GM18511 (cell line): ENCODE measurements at regions not wholly inside any gene's neighbourhood (a gene's known extent, or its start where the extent isn't known, plus 50 kb on each side); places are given as distances from the start of the nearest gene placed in this dataset.
"Not testable (repeated sequence)": the region's sequence is repeated elsewhere in the genome, so short reads cannot be mapped to it uniquely, and the experiment has no call there.

ENCODE experiments used
- ATAC-seq: cut with Tn5 transposase; IDR thresholded peaks from one replicate; pipeline ENCODE4 v1.9.1; 2021; ENCODE audit warnings: mild to moderate bottlenecking, moderate library complexity; ENCODE audit not compliant: unreplicated experiment

DNA sequence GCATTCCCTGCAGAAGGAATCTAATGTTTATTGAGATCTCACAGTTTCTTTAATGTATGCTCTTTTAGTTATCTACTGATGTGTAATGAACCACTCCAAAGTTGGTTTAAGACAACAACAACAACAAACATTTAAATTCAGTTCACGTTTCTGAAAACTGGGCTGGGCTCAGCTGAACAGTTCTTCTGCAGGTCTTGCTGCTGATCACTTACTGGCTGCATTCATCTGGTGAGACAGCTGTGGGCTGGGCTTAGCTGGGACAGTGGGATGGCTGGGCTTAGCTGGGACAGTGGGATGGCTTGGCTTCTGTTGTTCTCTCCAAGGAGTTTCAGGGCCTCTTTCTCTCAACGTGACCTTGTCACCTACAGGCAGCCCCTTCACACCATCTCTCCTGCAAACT, 544.3 kb upstream of the CDH5 start:
- no peak for ATAC-seq

DNA sequence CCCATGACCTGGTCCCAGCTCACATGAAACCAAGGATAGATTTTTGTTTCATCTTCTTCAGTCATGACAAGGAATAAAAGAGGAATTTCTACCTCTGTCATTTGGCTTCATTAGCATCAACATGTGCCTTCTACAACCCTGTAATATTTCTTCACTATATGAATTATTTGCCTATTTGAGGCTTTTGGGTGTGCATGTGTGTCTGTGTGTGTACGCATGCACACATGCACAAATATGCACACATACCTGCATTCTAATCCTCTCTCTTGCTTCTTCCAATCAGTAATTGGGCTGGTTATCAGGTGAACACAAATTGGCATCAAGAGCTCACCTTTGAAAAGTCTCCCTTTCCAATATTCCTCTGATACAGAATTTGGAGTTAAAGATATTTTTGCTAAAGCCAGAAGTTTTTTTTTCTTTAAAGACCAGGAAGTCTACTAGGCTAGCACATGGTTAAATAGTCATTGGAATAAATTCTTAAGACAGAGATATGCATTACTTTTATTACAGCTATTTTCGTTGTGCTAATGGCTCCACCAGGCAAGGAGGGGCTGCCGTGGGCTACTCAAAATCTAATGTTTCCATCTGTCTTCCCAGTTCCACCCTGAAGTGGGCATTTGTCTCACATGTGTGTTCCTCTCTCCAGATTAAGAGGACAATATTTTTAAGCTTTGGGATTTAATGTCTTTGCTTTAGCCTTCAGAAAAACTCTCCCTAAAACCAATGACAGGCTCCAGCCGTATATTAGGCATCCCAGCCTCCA, 547.2 kb upstream of the CDH5 start:
- no peak for ATAC-seq

DNA sequence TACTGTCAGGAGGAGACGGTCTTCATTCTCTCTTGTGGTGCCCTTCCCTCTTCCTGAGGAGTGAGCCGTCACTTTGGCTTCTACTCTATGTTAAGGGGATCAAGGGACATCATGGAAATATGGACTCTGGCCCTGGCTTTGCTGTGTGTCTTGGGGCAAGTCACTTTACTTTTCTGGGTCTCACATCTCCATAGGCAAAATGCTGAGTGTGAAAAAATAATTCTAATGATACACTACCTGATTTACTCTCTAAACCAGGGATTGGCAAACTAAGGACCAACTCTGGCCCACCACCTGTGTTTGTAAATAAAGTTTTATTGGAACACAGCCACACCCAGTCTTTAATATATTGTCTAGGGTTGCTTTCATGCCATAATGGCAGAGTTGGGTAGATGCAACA, 548.7 kb upstream of the CDH5 start:
- ATAC-seq = no peak

DNA sequence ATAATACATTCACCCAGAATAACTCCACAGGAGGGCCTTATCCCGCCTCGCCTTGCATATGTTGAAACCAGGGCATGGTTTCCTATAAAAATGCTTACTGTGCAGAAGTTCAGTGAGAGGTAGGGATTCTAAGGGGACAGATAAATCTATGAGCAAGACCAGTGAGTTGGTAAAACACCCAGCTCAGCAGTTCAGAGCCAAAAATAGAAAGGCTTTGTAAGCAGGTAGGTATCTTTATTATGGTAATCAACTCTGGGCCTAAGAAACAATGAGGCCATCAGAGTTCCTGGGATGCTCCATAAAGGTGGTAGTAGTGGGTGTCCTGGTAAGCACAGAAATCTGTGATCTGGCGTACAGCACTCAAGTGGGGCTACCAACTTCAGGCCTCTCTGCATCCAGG, 549.4 kb upstream of the CDH5 start:
- ATAC-seq = no peak

DNA sequence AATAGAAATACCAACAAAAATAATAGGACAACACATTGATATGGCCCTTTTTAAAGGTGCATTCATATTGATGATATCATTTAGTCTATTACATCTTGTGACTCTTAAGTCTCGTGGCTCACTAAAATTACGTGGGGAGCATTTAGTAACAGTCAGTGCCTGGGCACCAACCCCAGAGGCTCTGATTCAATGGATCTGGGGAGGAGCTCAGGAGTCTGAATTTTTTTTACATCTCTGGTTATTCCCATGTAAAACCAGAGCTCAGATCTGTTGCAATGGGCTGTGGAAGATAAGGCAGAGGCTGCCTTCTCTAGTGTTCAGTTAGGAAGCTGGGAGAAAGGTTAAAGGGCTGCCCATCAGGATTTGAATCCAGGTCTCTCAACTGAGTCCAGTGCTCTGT, 549.9 kb upstream of the CDH5 start:
- ATAC-seq = no peak

DNA sequence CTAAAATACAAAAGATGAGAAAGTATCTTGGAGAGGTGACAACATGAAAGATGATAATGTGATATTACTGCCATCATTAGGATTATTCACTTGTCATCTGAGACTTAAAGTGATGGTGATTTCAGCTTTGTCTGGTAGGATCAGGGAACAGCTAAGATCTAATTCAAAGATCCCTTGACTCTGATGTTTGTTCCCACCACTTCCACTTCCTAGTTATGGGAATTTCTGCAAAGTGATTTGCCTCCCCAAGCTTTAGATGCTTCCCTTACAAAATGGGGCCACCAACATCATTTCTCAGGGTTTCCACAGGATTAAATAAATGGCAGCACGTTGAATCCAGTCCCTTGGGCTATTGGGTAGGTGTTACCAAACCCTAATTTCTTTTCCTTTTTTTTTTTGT, 550.8 kb upstream of the CDH5 start:
- ATAC-seq = no peak

DNA sequence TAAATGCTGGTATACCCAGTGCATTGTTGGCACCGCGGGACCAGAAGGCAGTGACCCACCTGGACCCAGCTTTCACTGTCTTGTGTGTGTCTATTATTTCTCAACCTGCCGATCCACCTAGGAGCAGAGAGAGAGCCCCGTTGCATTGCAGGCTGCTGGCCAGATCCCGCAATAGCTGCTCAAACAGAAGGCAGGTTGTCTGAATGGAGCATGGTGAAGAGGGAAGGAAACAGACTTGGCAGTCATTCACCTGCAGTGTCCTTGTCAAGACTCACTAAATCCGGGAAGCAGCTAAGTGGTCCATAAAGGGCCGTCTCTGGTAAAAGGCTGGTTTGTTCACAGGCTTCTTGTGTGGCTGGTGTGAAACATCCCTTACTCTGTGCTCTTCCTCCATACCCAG, 552.6 kb upstream of the CDH5 start:
- not testable (repeated sequence) for ATAC-seq

DNA sequence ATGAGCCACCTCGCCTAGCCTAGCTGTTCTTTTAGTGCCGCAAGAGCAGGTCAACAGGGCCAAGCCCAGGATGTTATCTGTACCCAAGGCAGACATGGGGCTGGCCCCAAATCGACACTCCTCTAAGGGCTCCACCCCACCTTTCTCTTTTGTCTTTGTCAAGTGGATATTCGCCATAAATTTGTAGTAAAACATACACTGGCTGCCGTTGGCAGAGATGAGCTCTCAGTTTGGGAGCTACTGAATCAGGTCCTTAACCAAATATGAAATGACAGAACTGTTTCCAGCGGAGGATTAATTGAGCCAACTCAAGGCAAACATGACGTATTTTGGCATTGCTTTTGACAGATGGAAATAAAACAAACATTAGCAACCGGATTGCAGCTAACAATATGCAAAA, 556.9 kb upstream of the CDH5 start:
- ATAC-seq = no peak

DNA sequence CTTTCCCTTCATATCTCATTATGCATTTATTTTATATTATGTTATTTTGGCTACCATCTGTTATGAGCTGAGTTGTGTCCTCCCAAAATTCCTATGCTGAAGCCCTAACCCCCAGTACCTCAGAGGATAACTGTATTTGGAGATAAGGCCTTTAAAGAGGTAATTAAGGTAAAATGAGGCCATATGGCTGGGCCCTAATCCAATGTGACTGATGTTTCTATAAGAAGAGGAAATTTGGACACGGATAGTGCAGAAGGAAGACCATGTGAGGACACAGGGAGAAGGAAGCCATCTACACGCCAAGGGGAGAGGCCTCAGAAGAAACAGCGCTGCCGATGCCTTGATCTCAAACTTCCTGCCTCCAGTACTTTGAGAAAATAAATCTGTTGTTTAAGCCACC, 557.7 kb upstream of the CDH5 start:
- no peak for ATAC-seq

DNA sequence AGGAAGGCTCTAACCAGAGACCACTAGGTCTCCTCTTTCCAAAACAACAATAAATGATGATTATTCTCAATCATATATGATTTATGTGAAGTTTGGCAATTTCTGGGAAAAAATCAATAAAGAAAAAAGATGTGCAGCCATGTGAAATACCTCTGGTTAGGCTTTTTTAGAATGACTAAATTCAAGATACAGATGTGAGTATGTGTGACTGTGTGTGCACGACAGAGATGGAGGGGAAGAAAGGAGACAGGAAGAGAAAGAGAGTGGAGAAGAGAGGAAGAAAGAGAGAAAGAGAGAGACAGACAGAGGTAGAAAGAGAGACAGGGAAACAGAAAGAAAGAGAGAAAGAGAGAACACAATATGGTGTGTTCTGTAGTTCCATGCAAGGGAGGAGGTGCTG, 558.6 kb upstream of the CDH5 start:
- ATAC-seq = no peak

DNA sequence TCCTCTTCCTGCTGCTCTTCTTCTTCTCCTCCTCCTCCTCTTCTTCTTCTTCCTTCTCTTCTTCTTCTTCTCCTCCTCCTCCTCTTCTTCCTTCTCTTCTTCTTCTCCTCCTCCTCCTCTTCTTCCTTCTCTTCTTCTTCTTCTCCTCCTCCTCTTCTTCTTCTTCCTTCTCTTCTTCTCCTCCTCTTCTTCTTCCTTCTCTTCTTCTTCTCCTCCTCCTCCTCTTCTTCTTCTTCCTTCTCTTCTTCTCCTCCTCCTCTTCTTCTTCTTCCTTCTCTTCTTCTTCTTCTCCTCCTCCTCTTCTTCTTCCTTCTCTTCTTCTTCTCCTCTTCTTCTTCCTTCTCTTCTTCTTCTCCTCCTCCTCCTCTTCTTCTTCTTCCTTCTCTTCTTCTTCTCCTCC, 560.8 kb upstream of the CDH5 start:
- ATAC-seq = not testable (repeated sequence)

DNA sequence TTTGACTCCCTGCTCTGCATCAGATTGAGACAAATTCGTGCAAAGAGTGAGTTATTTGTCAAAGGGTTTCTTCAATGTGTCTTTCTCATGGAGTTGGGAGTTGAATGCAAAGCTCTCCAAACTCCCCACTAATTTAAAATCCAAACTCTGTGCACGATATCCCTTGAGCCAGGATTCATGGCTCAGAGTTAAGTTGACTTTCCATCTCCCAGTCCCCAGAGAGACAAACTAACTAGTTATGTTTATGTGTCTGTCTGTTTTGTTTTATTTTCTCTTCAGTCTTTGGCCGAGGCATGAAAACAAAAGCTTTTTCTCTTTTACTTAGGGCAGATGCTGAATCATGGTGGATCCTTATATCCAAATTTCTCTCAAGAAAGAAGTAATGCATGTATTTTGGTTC, 570.0 kb upstream of the CDH5 start:
- no peak for ATAC-seq

DNA sequence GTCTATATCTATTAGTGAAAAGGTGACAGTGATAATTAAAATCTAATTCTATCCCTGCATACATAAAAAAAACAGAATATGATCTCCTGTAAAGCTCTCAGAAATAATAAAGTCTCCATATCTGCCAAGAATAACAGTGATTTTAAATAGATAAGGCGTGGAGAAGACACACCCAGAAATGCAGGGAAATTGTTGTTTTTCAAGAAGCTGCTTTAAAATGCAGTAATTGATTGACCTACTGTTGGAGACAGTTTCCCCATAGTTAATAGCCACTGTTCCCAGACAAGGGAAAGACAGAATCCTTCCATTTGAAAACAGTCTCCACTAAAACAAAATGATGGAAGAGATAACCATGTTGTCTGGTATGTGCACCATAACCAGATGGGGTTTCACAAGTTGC, 571.5 kb upstream of the CDH5 start:
- no peak for ATAC-seq

DNA sequence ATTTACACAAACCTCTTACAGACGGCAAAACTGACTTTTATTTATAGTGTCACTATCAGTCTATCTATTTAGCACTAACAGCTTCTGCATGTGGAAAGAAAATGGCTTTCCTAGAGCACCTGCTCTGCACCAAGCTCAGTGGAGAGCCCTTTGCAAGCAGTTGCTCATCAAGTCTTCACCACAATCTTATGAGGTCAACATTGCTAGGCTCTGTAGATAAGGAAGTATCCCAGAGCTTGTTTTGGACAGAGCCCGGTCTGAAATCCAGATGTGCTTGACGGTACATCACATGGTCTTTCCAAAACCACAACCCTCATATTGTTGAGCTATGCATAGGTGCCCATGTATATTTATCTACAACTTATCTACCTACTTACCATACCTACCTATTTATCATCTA, 572.7 kb upstream of the CDH5 start:
- ATAC-seq = no peak

DNA sequence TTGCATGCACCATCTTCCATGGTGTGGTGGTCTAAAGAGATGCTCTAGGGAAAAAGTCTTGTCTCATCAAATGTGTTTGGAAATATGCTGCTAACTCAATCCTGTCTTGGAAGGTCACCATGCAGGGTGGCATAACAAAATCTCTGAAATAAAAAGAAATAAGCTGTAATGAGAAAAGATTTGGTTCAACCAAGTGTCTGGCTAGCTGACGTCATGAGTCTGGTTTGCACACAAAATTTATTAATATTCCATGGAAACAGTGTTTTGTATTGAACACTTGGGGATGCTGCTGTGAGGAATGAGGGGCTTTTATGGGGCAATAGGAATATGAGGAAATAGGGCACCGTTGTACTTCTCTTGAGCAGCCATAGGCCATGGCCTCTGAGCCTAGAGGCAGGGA, 575.7 kb upstream of the CDH5 start:
- ATAC-seq = no peak

DNA sequence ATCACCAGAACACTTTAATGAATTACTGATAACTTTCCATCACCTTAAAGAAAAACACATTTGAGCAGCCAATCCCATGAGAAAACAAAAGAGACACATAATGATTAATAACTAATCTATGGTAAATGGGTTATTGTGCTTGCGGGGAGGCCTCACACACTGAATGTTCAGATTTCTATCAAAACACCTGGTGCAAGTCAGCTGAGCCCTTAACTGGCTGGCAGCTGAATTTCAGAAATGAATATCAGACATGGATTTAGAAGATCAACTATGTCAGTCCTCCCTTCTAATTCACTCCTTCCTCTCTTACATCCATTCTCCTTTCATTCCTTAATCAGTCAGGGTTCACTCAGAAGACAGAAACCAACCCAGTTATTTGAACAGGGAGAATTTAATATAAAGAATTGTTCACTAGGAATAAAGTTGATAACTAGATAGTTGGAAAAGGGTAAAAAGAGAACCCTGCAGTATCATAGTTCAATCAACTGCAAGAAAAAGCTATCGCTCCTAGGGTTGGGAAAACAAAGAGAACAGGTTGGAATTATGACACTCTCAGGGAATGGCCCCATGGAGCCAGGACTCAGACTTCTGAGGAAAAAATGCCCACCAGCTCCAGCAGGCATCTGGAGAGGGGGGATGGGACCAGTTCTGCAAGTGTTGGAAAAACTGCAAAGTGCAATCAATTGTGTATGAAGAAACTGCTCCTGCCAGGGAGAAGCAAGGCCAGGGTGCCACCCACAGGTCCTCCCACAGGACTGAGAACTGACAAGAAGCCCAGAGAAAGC, 577.1 kb upstream of the CDH5 start:
- no peak for ATAC-seq

DNA sequence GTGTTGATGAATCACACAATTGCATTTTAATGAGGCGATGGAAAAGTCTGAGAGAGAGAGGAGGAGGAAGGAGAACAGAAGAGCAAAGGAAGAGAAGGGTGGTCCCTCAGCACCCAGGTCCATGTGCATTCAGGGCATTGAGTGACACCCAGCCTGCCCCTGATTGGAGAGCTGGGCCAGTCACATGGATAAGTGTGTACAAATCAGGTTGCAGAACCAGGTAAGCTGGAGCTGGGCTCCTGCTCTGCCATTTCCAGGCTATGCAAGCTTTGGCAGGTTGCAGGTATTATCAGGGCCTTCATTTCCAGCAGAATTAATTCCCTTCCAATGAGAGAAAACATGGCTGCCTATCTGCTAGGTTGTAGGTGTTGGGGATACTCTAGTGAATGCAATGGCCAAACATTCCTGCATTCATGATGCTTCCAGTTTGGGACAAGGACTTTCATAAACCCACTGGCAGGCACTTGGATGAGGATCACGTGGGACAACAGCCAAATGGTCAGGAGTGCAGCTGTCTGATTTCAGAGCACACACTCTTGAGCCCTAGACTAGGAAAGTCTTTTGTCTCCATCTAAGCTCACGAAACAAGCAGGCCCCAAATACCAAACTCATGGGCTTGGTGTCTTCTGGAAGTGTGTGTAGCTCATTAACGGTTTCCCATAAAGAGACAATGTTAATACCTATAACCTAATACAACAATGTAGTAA, 577.9 kb upstream of the CDH5 start:
- no peak for ATAC-seq

DNA sequence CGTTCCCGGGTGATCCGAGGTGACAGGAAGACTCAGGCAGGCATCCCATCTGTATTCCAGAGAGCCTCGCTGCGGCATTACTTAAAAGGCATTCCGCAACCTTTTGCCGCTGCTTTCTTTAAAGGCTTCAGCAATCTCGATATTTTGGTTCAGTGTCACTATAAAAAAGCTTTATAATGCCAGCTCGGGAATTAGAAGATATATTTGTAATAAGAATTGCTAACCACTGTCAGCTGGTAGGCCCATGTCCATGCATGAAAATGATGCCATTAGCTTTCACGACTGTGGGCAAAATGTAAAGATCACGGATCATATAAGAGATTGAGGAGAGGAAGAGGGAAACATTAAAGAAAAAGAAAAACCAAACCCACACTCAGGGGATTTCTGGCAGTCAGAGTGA, 578.6 kb upstream of the CDH5 start:
- ATAC-seq = no peak

DNA sequence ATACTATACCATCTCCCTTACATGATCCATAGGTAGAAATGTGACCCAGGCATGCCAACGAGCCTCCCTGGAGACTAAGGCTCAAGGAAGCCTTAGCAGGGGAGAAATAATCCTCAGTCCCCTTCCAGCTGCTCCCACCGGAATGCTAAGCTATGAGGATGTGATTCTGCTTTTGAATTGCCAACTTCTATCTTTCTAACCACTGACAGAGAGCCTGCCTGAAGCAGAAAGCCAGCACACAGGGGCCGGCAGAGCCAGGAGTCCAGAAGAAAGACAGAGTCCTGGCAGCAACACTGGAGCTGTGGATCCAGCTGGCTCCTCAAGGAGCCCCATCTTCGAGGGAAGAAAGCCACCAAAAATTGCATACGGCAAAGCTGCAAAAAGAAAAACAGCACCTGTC, 579.6 kb upstream of the CDH5 start:
- ATAC-seq = no peak

DNA sequence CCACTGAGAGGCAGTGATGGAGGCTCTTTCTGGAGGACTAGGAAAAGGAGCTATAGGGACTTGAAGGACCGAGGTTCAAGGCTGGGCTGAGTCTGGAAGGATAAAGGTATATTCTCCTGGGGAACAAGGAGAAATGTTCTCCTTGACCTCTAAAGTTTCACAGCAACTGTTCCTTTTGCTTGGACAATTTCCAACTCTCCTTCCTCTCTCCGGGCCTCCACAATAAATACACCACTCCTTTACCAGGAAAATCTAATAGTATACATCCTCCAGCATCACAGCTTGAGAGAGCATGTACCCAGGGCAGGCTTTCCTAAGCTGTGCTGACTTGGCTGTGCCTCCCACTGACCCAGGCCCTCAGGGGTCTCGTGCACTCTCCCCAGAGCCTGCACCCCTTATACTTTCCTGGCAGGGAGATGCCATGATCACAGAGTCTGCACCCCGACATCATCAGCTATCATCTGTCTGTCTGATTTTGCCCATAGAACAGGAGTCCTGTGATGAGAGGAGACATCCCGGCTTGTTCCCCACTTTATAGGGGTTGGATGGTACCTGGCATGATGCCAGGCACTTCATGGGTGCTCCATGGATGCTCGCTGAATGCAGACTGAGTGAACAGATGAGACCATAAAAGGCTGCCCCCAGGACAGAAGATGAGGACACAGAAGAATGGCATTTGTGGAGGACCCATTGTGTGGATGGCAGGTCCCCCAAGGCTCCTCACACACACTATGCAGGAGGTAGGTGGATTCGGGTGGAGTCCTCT, 582.6 kb upstream of the CDH5 start:
- ATAC-seq = no peak
